ENCODE measurements at regions not wholly inside any gene's neighbourhood (a gene's known extent, or its start where the extent isn't known, plus 50 kb on each side); places are given as distances from the start of the nearest gene placed in this dataset.
A peak's percentile ranks its signal among the peaks of the same experiment; 100 is the strongest.

DNA sequence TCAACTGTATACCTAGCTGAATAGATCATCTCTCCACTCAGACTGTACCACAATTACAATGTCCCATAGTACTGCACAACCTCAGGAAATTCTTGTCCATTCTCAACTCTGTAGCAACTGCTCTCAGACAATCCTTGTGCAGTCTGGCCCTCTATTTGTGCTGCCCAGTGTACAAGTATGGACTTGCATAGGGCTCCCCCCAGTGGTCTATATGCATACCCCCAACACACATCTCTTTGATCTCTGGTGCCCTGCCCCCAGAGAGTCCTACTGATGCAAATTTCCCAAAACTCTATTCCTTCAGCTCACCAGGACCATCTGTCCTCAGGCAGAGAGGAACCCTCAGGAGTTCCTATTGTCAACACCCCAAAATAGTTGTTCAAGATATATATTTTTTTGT is 205.3 kb downstream of the SLCO4C1 start:
- in situ Hi-C loops (cut with HindIII; ENCODE audit: low sequenced_read_pairs), result no loop called here
- TF ChIP-seq CTCF (IDR thresholded peaks at IDR 0.05; ENCODE audit: low read depth, low read length), result peak; percentile 26
- H3K4me3 ChIP-seq (ENCODE audit: low read depth, low read length), result no peak overlapping the region
- no peak for DNase-seq (ENCODE audit: low read depth, low spot score)

DNA sequence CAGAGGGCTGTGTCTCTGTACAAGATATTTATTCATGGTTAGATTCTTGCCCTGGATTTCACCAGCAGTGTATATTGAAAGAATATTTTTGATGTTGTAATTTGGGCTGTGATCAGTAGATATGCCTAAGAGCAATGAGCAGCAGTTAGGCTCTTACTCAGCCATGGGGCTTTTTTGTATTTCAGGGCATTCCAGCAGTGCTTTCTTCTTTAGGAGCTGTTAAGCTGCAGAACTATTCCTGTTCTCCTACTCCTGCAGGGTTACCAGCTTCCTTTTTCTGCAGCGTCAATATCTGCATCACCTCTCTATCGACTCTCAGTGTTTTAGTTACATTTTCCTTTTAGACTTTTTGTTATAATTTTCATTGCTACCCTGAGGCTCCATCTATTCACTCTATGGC is 206.2 kb downstream of the SLCO4C1 start:
- in situ Hi-C loops (cut with HindIII; ENCODE audit: low sequenced_read_pairs), result no loop called here

DNA sequence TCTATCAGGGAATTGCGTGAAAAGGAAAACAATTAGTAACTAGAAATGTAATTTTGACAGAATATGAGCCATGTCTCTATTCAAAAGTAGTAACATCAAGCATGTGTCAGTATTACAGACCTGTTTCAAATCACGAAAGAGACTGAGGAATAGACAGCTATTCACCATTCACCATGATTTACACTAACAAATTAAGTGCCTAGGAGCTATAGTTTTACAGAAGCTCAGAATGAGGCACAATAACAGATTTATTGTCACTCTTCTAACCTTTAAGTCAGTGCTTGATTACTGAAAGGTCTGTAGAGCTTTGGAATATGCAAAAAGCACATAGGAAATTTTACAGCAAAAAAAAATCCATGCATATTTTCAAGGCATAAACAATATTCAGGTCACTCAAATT is 208.2 kb downstream of the SLCO4C1 start:
- no peak overlapping the region for H3K4me3 ChIP-seq (ENCODE audit: low read depth, low read length)
- DNase-seq (ENCODE audit: low read depth, low spot score), result no peak
- TF ChIP-seq CTCF (IDR thresholded peaks at IDR 0.05; ENCODE audit: low read depth, low read length), result no peak
- in situ Hi-C loops (cut with HindIII; ENCODE audit: low sequenced_read_pairs), result no loop called here

More for the DNA sequence above, 206.2 kb downstream of the SLCO4C1 start:
- no peak for DNase-seq (ENCODE audit: low read depth, low spot score)
- no peak overlapping the region for H3K4me3 ChIP-seq (ENCODE audit: low read depth, low read length)
- no peak for TF ChIP-seq CTCF (IDR thresholded peaks at IDR 0.05; ENCODE audit: low read depth, low read length)

GRCh38 chr5:102080288-102080687 is 215.8 kb downstream of the SLCO4C1 start:
- in situ Hi-C loops (cut with HindIII; ENCODE audit: low sequenced_read_pairs), result no loop called here

GRCh38 chr5:102077920-102078319 is 218.2 kb downstream of the SLCO4C1 start:
- no peak for TF ChIP-seq CTCF (IDR thresholded peaks at IDR 0.05; ENCODE audit: low read depth, low read length)

More at GRCh38 chr5:102080288-102080687, 215.8 kb downstream of the SLCO4C1 start:
- TF ChIP-seq CTCF (IDR thresholded peaks at IDR 0.05; ENCODE audit: low read depth, low read length), result no peak
- H3K4me3 ChIP-seq (ENCODE audit: low read depth, low read length), result no peak overlapping the region
- DNase-seq (ENCODE audit: low read depth, low spot score), result no peak

GRCh38 chr5:102069974-102070373 is 226.1 kb downstream of the SLCO4C1 start:
- TF ChIP-seq CTCF (IDR thresholded peaks at IDR 0.05; ENCODE audit: low read depth, low read length), result no peak
- in situ Hi-C loops (cut with HindIII; ENCODE audit: low sequenced_read_pairs), result no loop called here
- DNase-seq (ENCODE audit: low read depth, low spot score), result no peak
- no peak overlapping the region for H3K4me3 ChIP-seq (ENCODE audit: low read depth, low read length)

More at GRCh38 chr5:102077920-102078319, 218.2 kb downstream of the SLCO4C1 start:
- no peak overlapping the region for H3K4me3 ChIP-seq (ENCODE audit: low read depth, low read length)
- in situ Hi-C loops (cut with HindIII; ENCODE audit: low sequenced_read_pairs), result no loop called here
- DNase-seq (ENCODE audit: low read depth, low spot score), result no peak

DNA sequence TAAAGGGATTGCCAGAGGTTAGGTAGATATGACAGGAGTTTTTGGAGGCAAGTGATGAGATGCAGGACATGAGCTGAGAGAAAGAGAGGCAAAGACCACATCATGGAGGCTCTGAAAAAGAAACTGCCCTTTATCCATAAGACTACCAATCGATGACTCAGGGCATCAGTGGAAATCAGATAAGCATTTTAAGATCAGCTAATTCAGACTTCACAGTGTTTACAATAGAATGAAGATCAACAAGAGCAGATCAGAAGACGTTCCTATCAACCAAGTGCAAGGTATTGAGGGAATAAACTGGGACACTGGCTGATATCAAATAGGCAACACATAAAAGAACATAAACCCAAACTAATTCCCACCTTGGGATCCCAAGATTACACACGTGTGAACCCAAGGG is 227.2 kb downstream of the SLCO4C1 start:
- TF ChIP-seq CTCF (IDR thresholded peaks at IDR 0.05; ENCODE audit: low read depth, low read length), result no peak
- in situ Hi-C loops (cut with HindIII; ENCODE audit: low sequenced_read_pairs), result no loop called here
- no peak overlapping the region for H3K4me3 ChIP-seq (ENCODE audit: low read depth, low read length)
- no peak for DNase-seq (ENCODE audit: low read depth, low spot score)

Data from astrocyte of the spinal cord (primary cell).